Body of pancreas (tissue), 4 donors: ENCODE measurements at regions not wholly inside any gene's neighbourhood (a gene's known extent, or its start where the extent isn't known, plus 50 kb on each side); places are given as distances from the start of the nearest gene placed in this dataset.

ENCODE experiments used
- CTCF ChIP-seq, 7 experiments: fragments of 450-650 bp in 4 of 7; fragments of 200-600 bp in 3 of 7; sonication (generic) in 3 of 7; IDR thresholded peaks; one replicate each; pipeline ENCODE4 v1.5.1; 2016 to 2019; ENCODE audit warnings: antibody characterized with exemption in 7 of 7
- POLR2A ChIP-seq, 3 donors: fragments of 450-650 bp; IDR thresholded peaks; one replicate each; pipeline ENCODE4 v1.6.1; 2016; ENCODE audit warnings: antibody characterized with exemption in 3 of 3, mild to moderate bottlenecking in 2 of 3

DNA sequence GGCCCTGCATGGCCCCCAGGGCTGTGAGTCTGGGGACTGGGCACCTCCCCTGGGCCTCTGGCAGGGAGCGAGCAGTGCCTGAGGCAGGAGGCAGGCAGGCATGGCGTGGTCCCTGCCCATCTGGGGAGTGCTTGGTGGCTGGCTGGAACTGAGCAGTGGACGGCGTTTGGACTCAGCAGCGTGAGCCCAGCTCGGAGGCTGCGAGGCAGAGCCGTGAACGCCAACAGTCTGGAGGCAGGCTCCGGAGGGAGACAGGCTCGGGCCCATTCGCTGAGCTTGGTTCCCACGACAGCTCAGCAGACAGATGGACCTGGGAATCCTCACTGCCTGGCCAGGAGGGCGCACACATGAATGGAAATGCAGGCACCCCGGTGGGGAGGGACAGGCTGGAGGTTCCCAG, 160.7 kb upstream of the POU3F1 start:
- TF ChIP-seq POLR2A (IDR thresholded peaks at IDR 0.05) (no peak), CTCF (IDR thresholded peaks at IDR 0.05) (no peak)
